HepG2 (cell line): ENCODE measurements at regions not wholly inside any gene's neighbourhood (a gene's known extent, or its start where the extent isn't known, plus 50 kb on each side); places are given as distances from the start of the nearest gene placed in this dataset.
"Not testable (repeated sequence)": the region's sequence is repeated elsewhere in the genome, so short reads cannot be mapped to it uniquely, and the experiment has no call there.

ENCODE experiments used
- ATAC-seq: fragments of 200-7000 bp; cut with Tn5 transposase; 3 replicates; pipeline ENCODE4 v1.9.1; 2020; ENCODE audit warnings: mild to moderate bottlenecking, moderate library complexity
- BruUV-seq: library from RNA; stranded (reverse); fragments of 400-500 nt; replicated peaks from 2 replicates; lab custom pipeline; 2021; lab: Mats Ljungman, UMichigan
- CTCF ChIA-PET: fragments of 300-600 bp; formaldehyde crosslinking; extraction: SDS; loops from one replicate; lab custom pipeline; 2021; ENCODE audit warnings: low total read pairs, inconsistent platforms, low intra/inter-chr PET ratio; lab: Yijun Ruan, JAX
- POLR2A ChIA-PET: fragments of 350-600 bp; sonication (Branson Sonifier 250); formaldehyde crosslinking; loops from one replicate; lab custom pipeline; 2020; ENCODE audit warnings: antibody characterized with exemption, inconsistent platforms; lab: Yijun Ruan, JAX
- DNase-seq: peaks from one replicate; pipeline ENCODE4 v3.0.0-alpha.2; 2015; ENCODE audit warnings: low spot score
- FAIRE-seq: peaks from 3 replicates; lab custom pipeline; 2011; peaks lifted over from hg19 to GRCh38; lab: Jason Lieb, UNC
- H2AFZ ChIP-seq: one replicate; pipeline ENCODE4 v1.6.1; 2011; ENCODE audit warnings: low read length, inconsistent platforms
- H3K27ac ChIP-seq: fragments of 300-600 bp; 3 replicates; pipeline ENCODE4 v1.8.0; 2011; ENCODE audit warnings: mixed run types, mild to moderate bottlenecking, mixed read lengths, low read length, inconsistent platforms; ENCODE audit not compliant: insufficient read depth; ENCODE audit errors: extremely low read length
- H3K27me3 ChIP-seq, 2 experiments: fragments of 200-600 bp in 1 of 2; 2 replicates in 1 of 2; 3 replicates in 1 of 2; pipeline versions ENCODE4 v1.6.0 to v1.8.0; 2011; ENCODE audit warnings: low read length in 2 of 2, mild to moderate bottlenecking in 2 of 2, moderate library complexity in 2 of 2, inconsistent platforms in 1 of 2; ENCODE audit not compliant: insufficient read depth in 2 of 2, control insufficient read depth in 1 of 2
- H3K36me3 ChIP-seq, 2 experiments: fragments of 200-600 bp in 1 of 2; replicated peaks in 1 of 2; 2 replicates in 1 of 2; 3 replicates in 1 of 2; pipeline versions ENCODE4 v1.5.1 to v1.8.0; 2011; ENCODE audit warnings: low read length in 2 of 2, inconsistent platforms in 1 of 2; ENCODE audit not compliant: insufficient read depth in 2 of 2, control insufficient read depth in 1 of 2
- H3K4me1 ChIP-seq: 2 replicates; pipeline ENCODE4 v1.5.1; 2012; ENCODE audit warnings: low read length, inconsistent platforms; ENCODE audit not compliant: insufficient read depth
- H3K4me2 ChIP-seq: 2 replicates; pipeline ENCODE4 v1.6.0; 2011; ENCODE audit warnings: low read depth, low read length, inconsistent platforms
- H3K4me3 ChIP-seq, 3 experiments: fragments of 200-600 bp in 1 of 3; sonication (generic), shearing (Covaris generic) in 1 of 3; replicated peaks in 1 of 3; 2 replicates each; pipeline ENCODE4 v1.5.1; 2011 to 2016; ENCODE audit warnings: low read length in 3 of 3, inconsistent platforms in 2 of 3, low read depth in 2 of 3, mild to moderate bottlenecking in 2 of 3, control low read depth in 1 of 3, mixed read lengths in 1 of 3; ENCODE audit not compliant: insufficient read depth in 1 of 3
- H3K79me2 ChIP-seq: one replicate; pipeline ENCODE4 v1.6.1; 2011; ENCODE audit warnings: low read length, inconsistent platforms; ENCODE audit not compliant: insufficient read depth
- H3K9ac ChIP-seq: 2 replicates; pipeline ENCODE4 v1.6.0; 2011; ENCODE audit warnings: mild to moderate bottlenecking, low read depth, low read length, inconsistent platforms; ENCODE audit not compliant: insufficient read depth
- H3K9me3 ChIP-seq: 2 replicates; pipeline ENCODE4 v1.5.1; 2012; ENCODE audit warnings: mild to moderate bottlenecking, low read length
- H4K20me1 ChIP-seq: 2 replicates; pipeline ENCODE4 v1.6.0; 2011; ENCODE audit warnings: inconsistent platforms, mild to moderate bottlenecking, low read length, moderate library complexity; ENCODE audit not compliant: insufficient read depth
- CAMTA2 ChIP-seq: sonication (generic); formaldehyde crosslinking; IDR thresholded peaks from 2 replicates; pipeline ENCODE4 v1.4.0; 2020; ENCODE audit warnings: mild to moderate bottlenecking, missing genetic modification reagents, borderline replicate concordance
- FOXA1 ChIP-seq, 2 experiments: fragments of 450-650 bp in 1 of 2; sonication (generic) in 1 of 2; formaldehyde crosslinking in 1 of 2; IDR thresholded peaks; 2 replicates each; pipeline versions ENCODE4 v1.4.0 to v1.6.1; 2016 to 2020; ENCODE audit warnings: missing genetic modification reagents in 1 of 2
- MAF1 ChIP-seq: sonication (generic); formaldehyde crosslinking; IDR thresholded peaks from 2 replicates; pipeline ENCODE4 v1.5.0; 2020; ENCODE audit warnings: missing genetic modification reagents, borderline replicate concordance
- MED13 ChIP-seq: sonication (generic); formaldehyde crosslinking; IDR thresholded peaks from 2 replicates; pipeline ENCODE4 v1.5.0; 2020; ENCODE audit warnings: missing genetic modification reagents
- ZBTB10 ChIP-seq: sonication (generic); formaldehyde crosslinking; IDR thresholded peaks from 2 replicates; pipeline ENCODE4 v1.4.0; 2020; ENCODE audit warnings: missing genetic modification reagents, borderline replicate concordance
- ZFP1 ChIP-seq: IDR thresholded peaks from 2 replicates; pipeline ENCODE4 v1.6.1; 2016
- ZNF235 ChIP-seq: sonication (generic); formaldehyde crosslinking; IDR thresholded peaks from 2 replicates; pipeline ENCODE4 v1.8.1; 2023; ENCODE audit warnings: mild to moderate bottlenecking, missing genetic modification reagents, borderline replicate concordance
- ZNF362 ChIP-seq: sonication (generic); formaldehyde crosslinking; IDR thresholded peaks from 2 replicates; pipeline ENCODE4 v1.4.0; 2020; ENCODE audit warnings: missing genetic modification reagents, mild to moderate bottlenecking, borderline replicate concordance
- ZSCAN21 ChIP-seq: sonication (generic); formaldehyde crosslinking; IDR thresholded peaks from 2 replicates; pipeline ENCODE4 v1.8.0; 2022; ENCODE audit warnings: mild to moderate bottlenecking, missing genetic modification reagents, moderate library complexity, borderline replicate concordance
- WGBS: methylation state at CpG from one replicate; pipeline ENCODE4 v1.1.6; 2017; ENCODE audit warnings: low lambda C conversion rate; 5-methylcytosine and 5-hydroxymethylcytosine counted together
- in situ Hi-C: cut with HindIII; loops from 2 replicates; pipeline ENCODE4 v1.10.0; 2017; ENCODE audit warnings: low pct_unique_long_range_greater_than_20kb; ENCODE audit not compliant: extremely low pct_ligation_motif_present
- intact Hi-C: fragments of 100-400 bp; cut with micrococcal nuclease; formaldehyde crosslinking; loops from one replicate; pipeline ENCODE4 v1.10.0; 2022; ENCODE audit not compliant: unreplicated experiment
- TF ChIP-seq, protein P1 (sequence below): sonication (generic); formaldehyde crosslinking; IDR thresholded peaks from 2 replicates; pipeline ENCODE4 v1.8.1; 2023; ENCODE audit warnings: missing genetic modification reagents, inconsistent platforms, borderline replicate concordance

DNA sequence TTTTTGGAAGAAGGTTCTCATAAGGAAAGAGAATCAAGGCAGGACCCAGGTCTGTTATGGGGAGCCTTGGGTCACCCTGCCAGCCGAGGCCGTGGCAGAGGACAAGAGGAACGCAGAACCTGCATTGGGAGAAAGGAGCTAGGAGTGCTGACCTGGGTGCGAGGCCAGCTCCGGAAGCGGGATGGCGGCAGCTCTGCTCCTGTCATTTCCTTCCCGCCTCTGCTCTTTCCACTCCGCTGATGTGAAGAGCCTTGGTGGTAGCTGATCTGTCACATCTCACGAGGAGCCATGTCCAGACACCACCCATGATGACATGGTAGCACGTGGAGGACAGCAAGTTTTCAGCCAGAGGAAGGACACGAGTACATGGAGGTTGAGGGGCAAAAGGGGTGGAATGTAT is 109.5 kb upstream of the COL5A1 start:
- Histone ChIP-seq H3K27ac (no peak overlapping the region), H4K20me1 (no peaks in the 10 kb centered on the region), H3K9ac (no peak overlapping the region), H3K4me1 (no peaks in the 10 kb centered on the region), H3K36me3 (no peaks in the 10 kb centered on the region), H3K27me3 (peaks cover 8 to 57% of the 10 kb centered on the region in 2 experiments; a peak in 4 of 5 replicates), H2AFZ (no peak overlapping the region), H3K9me3 (no peaks in the 10 kb centered on the region), H3K4me3 (no peak overlapping the region), H3K4me2 (no peak overlapping the region), H3K79me2 (no peaks in the 10 kb centered on the region)
- in situ Hi-C loops (no loop called here), intact Hi-C loops (no loop called here)
- WGBS, result 40% methylated on average over 12 of the region's 12 CpGs
- ATAC-seq, result no peak
- BruUV-seq, result no TSS peak
- TF ChIP-seq CAMTA2 (CRISPR knock-in tag) (no peak), ZNF362 (CRISPR knock-in tag) (no peak), ZNF235 (CRISPR knock-in tag) (no peak), MAF1 (no peak), MED13 (no peak), ZSCAN21 (CRISPR knock-in tag) (no peak), ZBTB10 (no peak), ZFP1 (CRISPR knock-in tag) (no peak), FOXA1 (IDR thresholded peaks at IDR 0.05) (no peak), FOXA1 (CRISPR knock-in tag; IDR thresholded peaks at IDR 0.05) (no peak)
- TF ChIP-seq, protein P1, sequence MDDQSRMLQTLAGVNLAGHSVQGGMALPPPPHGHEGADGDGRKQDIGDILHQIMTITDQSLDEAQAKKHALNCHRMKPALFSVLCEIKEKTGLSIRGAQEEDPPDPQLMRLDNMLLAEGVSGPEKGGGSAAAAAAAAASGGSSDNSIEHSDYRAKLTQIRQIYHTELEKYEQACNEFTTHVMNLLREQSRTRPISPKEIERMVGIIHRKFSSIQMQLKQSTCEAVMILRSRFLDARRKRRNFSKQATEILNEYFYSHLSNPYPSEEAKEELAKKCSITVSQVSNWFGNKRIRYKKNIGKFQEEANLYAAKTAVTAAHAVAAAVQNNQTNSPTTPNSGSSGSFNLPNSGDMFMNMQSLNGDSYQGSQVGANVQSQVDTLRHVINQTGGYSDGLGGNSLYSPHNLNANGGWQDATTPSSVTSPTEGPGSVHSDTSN (CRISPR knock-in tag), result no peak
- no peak for FAIRE-seq
- ChIA-PET CTCF (no interaction called here), POLR2A (no interaction called here)
- DNase-seq, result no peak

- H3K36me3 ChIP-seq, BruUV-seq, H3K79me2 ChIP-seq, ATAC-seq, H3K27ac ChIP-seq, H2AFZ ChIP-seq, H3K9ac ChIP-seq, POLR2A ChIA-PET, H3K4me3 ChIP-seq, H4K20me1 ChIP-seq, DNase-seq, intact Hi-C loops, in situ Hi-C loops, H3K4me2 ChIP-seq, H3K9me3 ChIP-seq, CTCF ChIA-PET, FAIRE-seq, H3K4me1 ChIP-seq: not testable (repeated sequence)
- 88% methylated on average over 9 of the region's 9 CpGs for WGBS
- H3K27me3 ChIP-seq, result peaks cover 7 to 60% of the 10 kb centered on the region in 2 experiments; a peak in 4 of 5 replicates
Measured at GRCh38 chr9:134532661-134533060, 108.9 kb upstream of the COL5A1 start.
